GM13977 (cell line): ENCODE measurements at regions not wholly inside any gene's neighbourhood (a gene's known extent, or its start where the extent isn't known, plus 50 kb on each side); places are given as distances from the start of the nearest gene placed in this dataset.

Experiments
- DNase-seq: peaks from one replicate; pipeline ENCODE4 v3.0.0; 2012; ENCODE audit warnings: low spot score
- in situ Hi-C: fragments of 300-500 bp; cut with MboI; formaldehyde crosslinking; loops from one replicate; pipeline ENCODE4 v1.12.0; 2022; ENCODE audit warnings: low sequenced_read_pairs, low pct_unique_long_range_greater_than_20kb, mixed read lengths, inconsistent platforms; ENCODE audit not compliant: unreplicated experiment
- TF ChIP-seq, protein P1 (sequence below): IDR thresholded peaks from 2 replicates; pipeline ENCODE4 v1.5.1; 2012; ENCODE audit warnings: mild to moderate bottlenecking, control low read depth; ENCODE audit not compliant: insufficient read depth; ENCODE audit errors: extremely low read depth, missing control alignments

DNA sequence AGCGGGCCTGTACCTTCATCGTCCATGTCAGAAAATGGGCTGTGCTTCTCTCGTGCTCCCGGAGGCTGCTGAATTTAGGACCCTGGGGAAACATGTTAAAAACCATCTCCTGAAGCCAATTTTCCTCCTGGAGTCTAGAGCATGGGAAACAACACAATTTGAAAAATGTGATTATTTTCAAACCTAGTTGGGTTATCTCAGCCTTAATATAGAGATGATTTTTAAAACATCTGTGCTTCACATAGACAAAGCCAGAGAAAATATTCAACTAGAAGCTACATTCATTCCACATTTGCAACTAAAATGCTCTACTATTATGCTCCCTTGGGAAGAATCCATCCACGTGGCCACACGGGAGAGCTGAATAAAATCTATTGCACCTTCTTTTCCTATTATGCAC is 225.9 kb upstream of the TMEM72 start:
- TF ChIP-seq, protein P1, sequence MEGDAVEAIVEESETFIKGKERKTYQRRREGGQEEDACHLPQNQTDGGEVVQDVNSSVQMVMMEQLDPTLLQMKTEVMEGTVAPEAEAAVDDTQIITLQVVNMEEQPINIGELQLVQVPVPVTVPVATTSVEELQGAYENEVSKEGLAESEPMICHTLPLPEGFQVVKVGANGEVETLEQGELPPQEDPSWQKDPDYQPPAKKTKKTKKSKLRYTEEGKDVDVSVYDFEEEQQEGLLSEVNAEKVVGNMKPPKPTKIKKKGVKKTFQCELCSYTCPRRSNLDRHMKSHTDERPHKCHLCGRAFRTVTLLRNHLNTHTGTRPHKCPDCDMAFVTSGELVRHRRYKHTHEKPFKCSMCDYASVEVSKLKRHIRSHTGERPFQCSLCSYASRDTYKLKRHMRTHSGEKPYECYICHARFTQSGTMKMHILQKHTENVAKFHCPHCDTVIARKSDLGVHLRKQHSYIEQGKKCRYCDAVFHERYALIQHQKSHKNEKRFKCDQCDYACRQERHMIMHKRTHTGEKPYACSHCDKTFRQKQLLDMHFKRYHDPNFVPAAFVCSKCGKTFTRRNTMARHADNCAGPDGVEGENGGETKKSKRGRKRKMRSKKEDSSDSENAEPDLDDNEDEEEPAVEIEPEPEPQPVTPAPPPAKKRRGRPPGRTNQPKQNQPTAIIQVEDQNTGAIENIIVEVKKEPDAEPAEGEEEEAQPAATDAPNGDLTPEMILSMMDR = no peak
- DNase-seq = no peak
- in situ Hi-C loops = no loop called here

DNA sequence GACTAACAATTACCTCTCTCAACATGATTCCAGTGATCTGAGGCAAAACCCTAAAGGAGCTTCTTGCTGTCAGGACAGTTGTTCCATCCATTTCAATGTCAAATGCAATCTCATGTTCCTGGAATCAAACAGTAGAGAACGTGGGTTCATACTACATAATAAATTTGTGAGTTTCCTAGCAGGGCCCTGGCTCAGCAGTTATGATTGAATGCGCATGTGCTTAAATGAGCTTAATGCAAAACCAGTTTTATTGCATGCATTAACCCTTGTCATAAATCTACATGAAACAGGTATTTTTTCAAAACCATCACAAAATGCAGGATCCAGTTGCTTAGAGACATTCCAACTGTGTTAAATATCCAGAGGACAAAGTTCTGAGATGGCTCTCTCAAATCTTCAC is 225.4 kb upstream of the TMEM72 start:
- DNase-seq = no peak
- in situ Hi-C loops = no loop called here
- TF ChIP-seq, protein P1 = no peak

DNA sequence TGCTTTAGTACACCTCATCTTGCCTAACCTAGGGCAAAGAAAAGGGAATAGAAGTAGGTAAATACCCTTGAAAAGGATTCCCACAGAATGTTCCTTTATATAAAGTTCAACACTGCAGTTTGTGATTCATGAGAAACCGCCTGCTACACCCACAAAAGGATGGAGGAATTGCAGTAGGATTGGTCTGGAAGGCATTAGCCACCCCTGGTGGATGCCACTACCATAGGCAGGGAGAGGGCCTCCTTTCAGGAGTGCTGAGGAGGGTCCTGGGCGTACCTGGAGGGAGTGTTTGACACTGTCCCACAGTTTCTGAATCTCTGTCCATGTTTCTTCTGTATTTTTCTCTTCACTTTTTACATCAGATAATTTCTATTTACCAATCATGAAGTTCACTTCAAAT is 221.8 kb upstream of the TMEM72 start:
- no peak for DNase-seq
- in situ Hi-C loops = no loop called here
- TF ChIP-seq, protein P1 = no peak

DNA sequence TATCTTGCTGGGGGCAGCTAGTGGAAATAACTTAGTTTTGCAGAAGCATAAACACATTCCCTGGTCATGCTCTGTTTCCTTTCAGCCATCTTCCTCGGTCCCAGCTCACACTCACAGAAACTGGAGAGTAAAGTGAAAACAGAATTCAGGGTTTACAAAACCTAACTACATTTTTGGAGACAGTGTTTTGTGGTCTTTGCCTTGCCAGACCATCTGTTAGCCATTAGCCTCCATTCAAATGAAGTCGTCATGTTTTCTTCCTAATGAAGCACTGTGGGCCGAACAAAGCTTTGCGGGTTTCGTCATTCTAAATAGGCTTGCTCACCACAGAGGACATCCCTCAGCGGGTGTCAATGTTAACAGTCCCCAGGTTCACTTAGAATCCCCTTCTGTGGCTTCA is 214.6 kb upstream of the TMEM72 start:
- DNase-seq = no peak
- TF ChIP-seq, protein P1 = no peak
- in situ Hi-C loops = no loop called here

DNA sequence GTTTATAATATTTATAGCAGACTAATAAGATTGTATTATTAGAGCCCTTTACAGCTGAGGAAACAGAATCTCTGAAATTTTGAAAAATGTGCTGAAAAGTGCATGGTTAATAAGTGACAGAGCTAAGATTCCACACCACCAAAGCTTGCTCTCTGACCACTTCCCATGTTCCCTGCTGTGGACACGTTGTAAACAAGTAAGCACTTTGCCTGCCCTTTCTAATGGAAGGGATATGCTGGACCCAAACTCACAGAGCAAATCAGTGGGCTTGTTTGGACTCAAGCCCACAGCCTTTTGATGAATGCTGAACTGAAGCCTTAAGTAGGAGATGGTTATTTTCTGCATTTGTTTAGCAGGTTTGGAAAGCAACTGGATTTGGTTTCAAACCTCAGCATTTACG is 214.0 kb upstream of the TMEM72 start:
- TF ChIP-seq, protein P1 = no peak
- DNase-seq = no peak
- in situ Hi-C loops = no loop called here

DNA sequence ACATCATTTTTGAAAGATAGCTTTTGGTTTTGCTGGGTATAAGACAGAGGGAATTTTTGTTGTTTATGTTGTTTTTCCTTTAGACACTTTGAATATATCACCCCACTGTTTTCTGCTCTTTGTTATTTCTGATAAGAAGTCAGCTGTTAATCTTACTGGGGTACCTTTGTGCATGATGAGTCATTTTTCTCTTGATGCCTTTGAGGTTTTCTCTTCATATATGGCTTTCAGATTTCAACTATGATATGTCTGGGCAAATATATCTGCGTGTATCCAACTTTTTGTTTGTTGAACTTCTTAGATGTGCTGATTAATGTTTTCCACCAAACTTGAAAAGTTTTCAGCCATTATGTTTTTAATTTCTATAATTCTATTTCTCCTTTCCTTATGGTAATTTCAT is 208.6 kb upstream of the TMEM72 start:
- in situ Hi-C loops = no loop called here
- TF ChIP-seq, protein P1 = no peak
- no peak for DNase-seq
